GM21576 (cell line): ENCODE measurements at regions not wholly inside any gene's neighbourhood (a gene's known extent, or its start where the extent isn't known, plus 50 kb on each side); places are given as distances from the start of the nearest gene placed in this dataset.

ENCODE experiments used
- ATAC-seq: cut with Tn5 transposase; IDR thresholded peaks from one replicate; pipeline ENCODE4 v1.9.1; 2021; ENCODE audit warnings: mild to moderate bottlenecking, moderate library complexity; ENCODE audit not compliant: unreplicated experiment

GRCh38 chr6:147805155-147805554, 296.7 kb downstream of the SAMD5 start:
- ATAC-seq: no peak

- ATAC-seq: no peak
These were observed 298.2 kb downstream of the SAMD5 start for GRCh38 chr6:147806697-147807096.

- ATAC-seq: no peak
These were observed 300.1 kb downstream of the SAMD5 start for GRCh38 chr6:147808640-147809039.

- no peak for ATAC-seq
These were observed 303.6 kb downstream of the SAMD5 start for GRCh38 chr6:147811913-147812629.

- ATAC-seq: no peak
These were observed 308.7 kb downstream of the SAMD5 start for GRCh38 chr6:147817042-147817689.

- ATAC-seq: no peak
These were observed 312.0 kb downstream of the SAMD5 start for GRCh38 chr6:147820520-147820919.

GRCh38 chr6:147821295-147821897, 312.9 kb downstream of the SAMD5 start:
- ATAC-seq: no peak

GRCh38 chr6:147823936-147824335, 315.4 kb downstream of the SAMD5 start:
- ATAC-seq: no peak

- ATAC-seq: no peak
These were observed 317.4 kb downstream of the SAMD5 start for GRCh38 chr6:147825848-147826247.

- ATAC-seq: no peak
These were observed 318.2 kb downstream of the SAMD5 start for GRCh38 chr6:147826698-147827097.

GRCh38 chr6:147829418-147829817, 320.9 kb downstream of the SAMD5 start:
- ATAC-seq: no peak

GRCh38 chr6:147829835-147830234, 321.3 kb downstream of the SAMD5 start:
- no peak for ATAC-seq

- no peak for ATAC-seq
These were observed 322.9 kb downstream of the SAMD5 start for GRCh38 chr6:147831356-147831755.

- no peak for ATAC-seq
These were observed 325.1 kb downstream of the SAMD5 start for GRCh38 chr6:147833607-147834006.

- ATAC-seq: no peak
These were observed 325.7 kb downstream of the SAMD5 start for GRCh38 chr6:147834084-147834776.

- no peak for ATAC-seq
These were observed 329.1 kb downstream of the SAMD5 start for GRCh38 chr6:147837540-147837939.

- ATAC-seq: no peak
These were observed 331.5 kb downstream of the SAMD5 start for GRCh38 chr6:147839708-147840610.

GRCh38 chr6:147841547-147842148, 333.2 kb downstream of the SAMD5 start:
- ATAC-seq: no peak

GRCh38 chr6:147849401-147850330, 341.2 kb downstream of the SAMD5 start:
- no peak for ATAC-seq
